Suprapubic skin (tissue), 4 donors: ENCODE measurements at regions not wholly inside any gene's neighbourhood (a gene's known extent, or its start where the extent isn't known, plus 50 kb on each side); places are given as distances from the start of the nearest gene placed in this dataset.

Experiments
- DNase-seq, 2 donors: peaks; one replicate each; pipeline ENCODE4 v3.0.0-alpha.2; 2019; ENCODE audit warnings: low spot score in 2 of 2
- H3K27ac ChIP-seq: fragments of 200-600 bp; sonication (generic); one replicate; pipeline ENCODE4 v1.5.1; 2019
- H3K27me3 ChIP-seq: fragments of 200-600 bp; sonication (generic); one replicate; pipeline ENCODE4 v1.5.1; 2019
- H3K36me3 ChIP-seq: fragments of 200-600 bp; sonication (generic); one replicate; pipeline ENCODE4 v1.5.1; 2019
- H3K4me1 ChIP-seq: fragments of 200-600 bp; sonication (generic); one replicate; pipeline ENCODE4 v1.5.1; 2019
- H3K4me3 ChIP-seq: fragments of 200-600 bp; sonication (generic); one replicate; pipeline ENCODE4 v1.5.1; 2019; ENCODE audit warnings: mild to moderate bottlenecking
- H3K9me3 ChIP-seq: fragments of 200-600 bp; sonication (generic); one replicate; pipeline ENCODE4 v1.5.1; 2019
- EP300 ChIP-seq: sonication (generic); formaldehyde crosslinking; IDR thresholded peaks from one replicate; pipeline ENCODE4 v1.6.1; 2017; ENCODE audit warnings: antibody characterized with exemption
- POLR2A ChIP-seq, 2 donors: fragments of 450-650 bp; IDR thresholded peaks; one replicate each; pipeline ENCODE4 v1.6.1; 2017; ENCODE audit warnings: antibody characterized with exemption in 2 of 2, mild to moderate bottlenecking in 2 of 2, moderate library complexity in 2 of 2
- POLR2AphosphoS5 ChIP-seq, 3 donors: sonication (generic); formaldehyde crosslinking; IDR thresholded peaks; one replicate each; pipeline ENCODE4 v1.6.1; 2017; ENCODE audit warnings: antibody characterized with exemption in 3 of 3
- WGBS: methylation state at CpG from one replicate; pipeline ENCODE4 v1.1.5; 2018; 5-methylcytosine and 5-hydroxymethylcytosine counted together
- TF ChIP-seq, protein P1 (sequence below), 2 donors: fragments of 200-600 bp in 1 of 2; fragments of 450-650 bp in 1 of 2; sonication (generic) in 1 of 2; IDR thresholded peaks; one replicate each; pipeline ENCODE4 v1.5.1; 2016 to 2019; ENCODE audit warnings: antibody characterized with exemption in 2 of 2, mild to moderate bottlenecking in 1 of 2, moderate library complexity in 1 of 2

DNA sequence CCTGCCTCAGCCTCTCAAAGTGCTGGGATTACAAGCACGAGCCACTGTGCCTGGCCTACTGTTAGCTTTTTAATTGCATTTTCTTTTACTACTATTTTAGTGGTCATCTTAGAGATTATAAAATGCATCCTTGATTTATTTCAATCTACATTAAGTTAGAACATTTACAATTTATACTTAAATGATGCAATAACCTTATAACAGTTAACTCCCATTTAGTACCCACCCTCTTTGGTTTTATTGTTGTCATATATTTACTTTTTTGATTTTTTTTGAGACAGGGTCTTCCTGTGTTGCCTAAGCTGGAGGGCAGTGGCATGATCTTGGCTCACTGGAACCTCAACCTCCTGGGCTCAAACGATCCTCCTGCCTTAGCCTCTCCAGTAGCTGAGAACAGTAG is 77.3 kb downstream of the PPCDC start:
- Histone ChIP-seq H3K9me3 (no peaks in the 10 kb centered on the region), H3K4me1 (peaks cover 7% of the 10 kb centered on the region), H3K36me3 (no peaks in the 10 kb centered on the region), H3K4me3 (no peak overlapping the region), H3K27ac (no peak overlapping the region), H3K27me3 (no peaks in the 10 kb centered on the region)
- TF ChIP-seq, protein P1, sequence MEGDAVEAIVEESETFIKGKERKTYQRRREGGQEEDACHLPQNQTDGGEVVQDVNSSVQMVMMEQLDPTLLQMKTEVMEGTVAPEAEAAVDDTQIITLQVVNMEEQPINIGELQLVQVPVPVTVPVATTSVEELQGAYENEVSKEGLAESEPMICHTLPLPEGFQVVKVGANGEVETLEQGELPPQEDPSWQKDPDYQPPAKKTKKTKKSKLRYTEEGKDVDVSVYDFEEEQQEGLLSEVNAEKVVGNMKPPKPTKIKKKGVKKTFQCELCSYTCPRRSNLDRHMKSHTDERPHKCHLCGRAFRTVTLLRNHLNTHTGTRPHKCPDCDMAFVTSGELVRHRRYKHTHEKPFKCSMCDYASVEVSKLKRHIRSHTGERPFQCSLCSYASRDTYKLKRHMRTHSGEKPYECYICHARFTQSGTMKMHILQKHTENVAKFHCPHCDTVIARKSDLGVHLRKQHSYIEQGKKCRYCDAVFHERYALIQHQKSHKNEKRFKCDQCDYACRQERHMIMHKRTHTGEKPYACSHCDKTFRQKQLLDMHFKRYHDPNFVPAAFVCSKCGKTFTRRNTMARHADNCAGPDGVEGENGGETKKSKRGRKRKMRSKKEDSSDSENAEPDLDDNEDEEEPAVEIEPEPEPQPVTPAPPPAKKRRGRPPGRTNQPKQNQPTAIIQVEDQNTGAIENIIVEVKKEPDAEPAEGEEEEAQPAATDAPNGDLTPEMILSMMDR (IDR thresholded peaks at IDR 0.05), result no peak
- TF ChIP-seq POLR2AphosphoS5 (IDR thresholded peaks at IDR 0.05) (no peak), POLR2A (IDR thresholded peaks at IDR 0.05) (no peak), EP300 (no peak)
- 91% methylated on average over 2 of the region's 2 CpGs for WGBS
- DNase-seq, result no peak

- H3K4me1 ChIP-seq, result peaks cover 14% of the 10 kb centered on the region
- DNase-seq, result no peak
- TF ChIP-seq POLR2A (IDR thresholded peaks at IDR 0.05) (no peak), EP300 (no peak), POLR2AphosphoS5 (IDR thresholded peaks at IDR 0.05) (no peak)
- TF ChIP-seq, protein P1 (IDR thresholded peaks at IDR 0.05), result no peak
- H3K4me3 ChIP-seq, result no peak overlapping the region
- no peaks in the 10 kb centered on the region for H3K9me3 ChIP-seq
- H3K27me3 ChIP-seq, result no peaks in the 10 kb centered on the region
- 50% methylated on average over 3 of the region's 3 CpGs for WGBS
- no peaks in the 10 kb centered on the region for H3K36me3 ChIP-seq
- no peak overlapping the region for H3K27ac ChIP-seq
Measured at GRCh38 chr15:75104804-75105557, 81.6 kb downstream of the PPCDC start.

GRCh38 chr15:75107516-75107907 is 84.1 kb downstream of the PPCDC start:
- 91% methylated on average over 2 of the region's 2 CpGs for WGBS
- no peak for DNase-seq
- H3K27ac ChIP-seq, result no peak overlapping the region
- no peaks in the 10 kb centered on the region for H3K9me3 ChIP-seq
- H3K4me1 ChIP-seq, result peaks cover 14% of the 10 kb centered on the region
- no peaks in the 10 kb centered on the region for H3K36me3 ChIP-seq
- H3K27me3 ChIP-seq, result no peaks in the 10 kb centered on the region
- no peak for TF ChIP-seq EP300
- TF ChIP-seq POLR2A (IDR thresholded peaks at IDR 0.05), result no peak
- TF ChIP-seq, protein P1 (IDR thresholded peaks at IDR 0.05), result no peak
- TF ChIP-seq POLR2AphosphoS5 (IDR thresholded peaks at IDR 0.05), result no peak
- no peak overlapping the region for H3K4me3 ChIP-seq

DNA sequence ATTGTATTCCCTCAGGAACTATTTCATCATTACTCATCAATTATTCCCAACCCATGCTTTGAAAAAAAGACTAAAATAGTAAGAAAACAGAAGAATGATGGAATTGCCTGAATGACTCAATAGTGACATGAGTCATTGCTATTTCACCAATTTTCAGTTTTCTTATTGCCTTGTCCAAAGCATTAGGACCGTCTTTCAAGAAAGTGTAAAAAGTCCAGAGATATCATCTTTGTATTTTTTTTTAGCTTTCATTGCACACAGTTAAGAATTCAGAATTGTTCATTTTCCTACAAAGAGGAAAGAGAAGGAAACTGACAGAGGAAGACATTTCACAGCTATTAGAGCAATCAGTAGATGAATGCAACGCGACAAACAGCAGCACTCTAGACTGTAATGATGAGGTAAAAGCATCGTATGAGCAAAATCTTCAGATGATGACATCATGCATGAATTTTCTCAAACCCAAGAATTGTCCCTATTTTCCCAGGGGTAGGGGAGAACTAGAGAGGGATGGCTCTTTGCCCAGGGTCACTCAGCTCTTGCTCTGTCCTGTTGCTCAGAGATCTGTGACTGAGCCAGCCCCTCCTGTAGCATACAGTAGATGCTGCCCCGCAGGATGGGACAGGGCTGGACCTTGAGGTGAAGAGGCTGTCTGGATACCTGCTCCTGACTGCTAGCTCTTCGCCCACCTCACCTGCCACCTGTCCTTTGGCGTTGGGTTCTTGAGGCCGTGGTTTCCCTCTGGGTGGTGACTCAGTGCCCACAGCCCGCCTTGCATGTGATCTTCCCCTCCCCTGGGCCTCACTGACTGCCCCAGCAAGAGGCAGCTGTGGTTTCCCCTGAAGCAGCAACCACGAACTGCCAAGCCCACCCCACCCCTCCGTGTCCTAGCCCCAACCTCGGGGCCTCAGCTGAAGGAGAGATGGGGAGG is 84.8 kb downstream of the PPCDC start:
- DNase-seq, result no peak

DNA sequence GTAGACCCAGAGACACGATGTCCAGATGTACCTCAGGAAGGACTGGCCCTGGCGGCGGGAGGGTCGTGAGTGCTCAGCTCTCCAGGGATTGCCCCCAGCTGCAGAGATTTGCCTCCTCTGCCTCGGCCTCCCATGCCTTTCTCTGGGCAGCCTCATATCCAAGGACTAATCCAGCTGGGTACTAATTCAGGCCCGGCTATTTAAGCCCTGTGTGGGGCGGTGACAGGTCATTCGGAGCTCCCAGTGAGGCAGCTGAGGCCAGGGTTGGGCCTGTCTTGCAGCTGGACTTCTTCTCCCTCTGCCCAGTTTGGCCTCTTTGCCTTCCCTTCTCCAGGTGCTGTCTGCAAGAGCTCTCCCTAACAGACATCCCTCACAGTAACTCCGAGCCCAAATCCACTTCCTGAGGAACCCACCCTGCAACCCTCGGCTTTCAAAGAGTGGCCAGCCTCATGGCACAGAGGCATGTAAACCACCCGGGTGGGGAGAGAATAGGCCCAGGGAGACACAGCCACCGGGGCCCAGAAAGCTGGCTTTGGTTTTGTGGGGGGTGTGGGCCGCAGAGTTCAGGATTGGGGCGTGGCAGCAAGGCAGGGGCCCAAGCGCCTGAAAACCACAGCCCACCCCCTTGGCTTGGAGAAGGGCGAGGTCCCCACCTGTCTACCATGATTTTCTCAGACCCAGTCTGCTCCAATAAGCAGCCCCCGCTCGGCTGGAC is 85.8 kb downstream of the PPCDC start:
- no peak for DNase-seq
- no peak overlapping the region for H3K27ac ChIP-seq
- H3K9me3 ChIP-seq, result no peaks in the 10 kb centered on the region
- H3K4me1 ChIP-seq, result peaks cover 14% of the 10 kb centered on the region
- 80% methylated on average over 15 of the region's 18 CpGs for WGBS
- H3K27me3 ChIP-seq, result no peaks in the 10 kb centered on the region
- TF ChIP-seq POLR2A (IDR thresholded peaks at IDR 0.05) (no peak), POLR2AphosphoS5 (IDR thresholded peaks at IDR 0.05) (no peak), EP300 (no peak)
- TF ChIP-seq, protein P1 (IDR thresholded peaks at IDR 0.05), result no peak
- H3K4me3 ChIP-seq, result no peak overlapping the region
- H3K36me3 ChIP-seq, result no peaks in the 10 kb centered on the region

More for the DNA sequence above, 84.8 kb downstream of the PPCDC start:
- no peaks in the 10 kb centered on the region for H3K9me3 ChIP-seq
- H3K27ac ChIP-seq, result no peak overlapping the region
- H3K4me1 ChIP-seq, result peaks cover 14% of the 10 kb centered on the region
- WGBS, result 62% methylated on average over 12 of the region's 12 CpGs
- H3K27me3 ChIP-seq, result no peaks in the 10 kb centered on the region
- no peak overlapping the region for H3K4me3 ChIP-seq
- TF ChIP-seq POLR2AphosphoS5 (IDR thresholded peaks at IDR 0.05), result no peak
- H3K36me3 ChIP-seq, result no peaks in the 10 kb centered on the region
